K562 (cell line): ENCODE measurements at regions not wholly inside any gene's neighbourhood (a gene's known extent, or its start where the extent isn't known, plus 50 kb on each side); places are given as distances from the start of the nearest gene placed in this dataset.
A peak's percentile ranks its signal among the peaks of the same experiment; 100 is the strongest.

ENCODE experiments used
- ARID1B ChIP-seq: fragments of 450-650 bp; IDR thresholded peaks from 2 replicates; pipeline ENCODE4 v1.6.1; 2016; ENCODE audit warnings: antibody characterized with exemption, mild to moderate bottlenecking, inconsistent platforms
- BHLHE40 ChIP-seq: IDR thresholded peaks from 2 replicates; pipeline ENCODE4 v1.6.1; 2011; ENCODE audit warnings: low read length, improper control_type of control experiment
- BMI1 ChIP-seq: fragments of 150-350 bp; IDR thresholded peaks from 2 replicates; pipeline ENCODE4 v1.6.1; 2014; ENCODE audit warnings: low read length
- CBFA2T2 ChIP-seq: fragments of 450-650 bp; conservative IDR thresholded peaks from 2 replicates; pipeline ENCODE4 v1.6.1; 2017; ENCODE audit warnings: mild to moderate bottlenecking
- CBFA2T3 ChIP-seq: fragments of 450-650 bp; IDR thresholded peaks from 2 replicates; pipeline ENCODE4 v1.6.1; 2017
- DMBX1 ChIP-seq: fragments of 250-450 bp; sonication (Bioruptor Pico); IDR thresholded peaks from 2 replicates; pipeline ENCODE4 v1.8.0; 2022; ENCODE audit warnings: inconsistent platforms, mild to moderate bottlenecking, moderate library complexity, borderline replicate concordance
- ELF4 ChIP-seq: fragments of 450-650 bp; formaldehyde crosslinking; IDR thresholded peaks from 2 replicates; pipeline ENCODE4 v1.4.0; 2022; ENCODE audit warnings: missing genetic modification characterization
- FOSL1 ChIP-seq: fragments of 200-800 bp; sonication (Bioruptor generic); conservative IDR thresholded peaks from 2 replicates; pipeline ENCODE4 v1.6.1; 2016; ENCODE audit warnings: missing genetic modification characterization, missing compliant biosample characterization
- HDAC1 ChIP-seq, 2 experiments: fragments of 450-650 bp; IDR thresholded peaks; 2 replicates each; pipeline ENCODE4 v1.6.1; 2016 to 2017; ENCODE audit warnings: inconsistent platforms in 1 of 2, mild to moderate bottlenecking in 1 of 2, moderate library complexity in 1 of 2
- HNRNPLL ChIP-seq: fragments of 200-400 bp; formaldehyde crosslinking; IDR thresholded peaks from 2 replicates; pipeline ENCODE4 v1.6.1; 2017; ENCODE audit warnings: low read length, low read depth, mild to moderate bottlenecking; ENCODE audit not compliant: poor library complexity, severe bottlenecking
- KDM1A ChIP-seq, 2 experiments: fragments of 450-650 bp; IDR thresholded peaks; 2 replicates each; pipeline ENCODE4 v1.6.1; 2016; ENCODE audit warnings: mild to moderate bottlenecking in 2 of 2
- KLF16 ChIP-seq: IDR thresholded peaks from 2 replicates; pipeline ENCODE4 v1.6.1; 2016; ENCODE audit warnings: antibody characterized with exemption
- MTA2 ChIP-seq: fragments of 450-650 bp; IDR thresholded peaks from 2 replicates; pipeline ENCODE4 v1.6.1; 2016; ENCODE audit warnings: low read depth
- NCOR1 ChIP-seq: fragments of 450-650 bp; IDR thresholded peaks from 2 replicates; pipeline ENCODE4 v1.6.1; 2016; ENCODE audit warnings: mild to moderate bottlenecking, moderate library complexity
- NFE2L1 ChIP-seq: fragments of 450-650 bp; IDR thresholded peaks from 2 replicates; pipeline ENCODE4 v1.6.1; 2016; ENCODE audit warnings: missing genetic modification characterization, low read depth, mild to moderate bottlenecking, missing compliant biosample characterization, moderate library complexity, borderline replicate concordance
- NFIC ChIP-seq: fragments of 450-650 bp; IDR thresholded peaks from 2 replicates; pipeline ENCODE4 v1.6.1; 2017; ENCODE audit warnings: mild to moderate bottlenecking, inconsistent platforms
- PML ChIP-seq: IDR thresholded peaks from 2 replicates; pipeline ENCODE4 v1.6.1; 2012; ENCODE audit warnings: low read length, inconsistent platforms
- POLR2AphosphoS5 ChIP-seq: IDR thresholded peaks from 2 replicates; pipeline ENCODE4 v1.6.1; 2011; ENCODE audit warnings: mild to moderate bottlenecking, low read depth, low read length, moderate library complexity; ENCODE audit not compliant: control insufficient read depth, insufficient read depth
- SMARCA4 ChIP-seq: fragments of 450-650 bp; IDR thresholded peaks from 2 replicates; pipeline ENCODE4 v1.6.1; 2016
- SMARCE1 ChIP-seq: fragments of 450-650 bp; IDR thresholded peaks from 2 replicates; pipeline ENCODE4 v1.7.1; 2016; ENCODE audit warnings: mild to moderate bottlenecking
- STAT5A ChIP-seq: IDR thresholded peaks from 2 replicates; pipeline ENCODE4 v1.6.1; 2012; ENCODE audit warnings: low read length, inconsistent platforms, borderline replicate concordance
- TAL1 ChIP-seq: fragments of 450-650 bp; IDR thresholded peaks from 2 replicates; pipeline ENCODE4 v1.6.1; 2016; ENCODE audit warnings: mild to moderate bottlenecking
- TCF3 ChIP-seq: sonication (generic); formaldehyde crosslinking; IDR thresholded peaks from 2 replicates; pipeline ENCODE4 v1.4.0; 2020; ENCODE audit warnings: mild to moderate bottlenecking, missing genetic modification reagents
- TEAD4 ChIP-seq, 2 experiments: sonication (generic) in 1 of 2; formaldehyde crosslinking in 1 of 2; IDR thresholded peaks; 2 replicates each; pipeline versions ENCODE4 v1.6.1 to v1.8.0; 2012 to 2022; ENCODE audit warnings: borderline replicate concordance in 1 of 2, inconsistent platforms in 1 of 2, low read length in 1 of 2, mild to moderate bottlenecking in 1 of 2, missing genetic modification reagents in 1 of 2
- TF ChIP-seq, protein P1 (sequence below): fragments of 450-650 bp; formaldehyde crosslinking; conservative IDR thresholded peaks from 2 replicates; pipeline ENCODE4 v1.4.0; 2022; ENCODE audit warnings: mild to moderate bottlenecking, missing genetic modification characterization
- TF ChIP-seq, protein P2 (sequence below): sonication (generic); IDR thresholded peaks from 2 replicates; pipeline ENCODE4 v1.6.1; 2016
- TF ChIP-seq, protein P3 (sequence below): fragments of 450-650 bp; IDR thresholded peaks from 2 replicates; pipeline ENCODE4 v1.6.1; 2016; ENCODE audit warnings: low read depth, mild to moderate bottlenecking, moderate library complexity
- TF ChIP-seq, protein P4 (sequence below), 2 experiments: fragments of 450-650 bp; IDR thresholded peaks; 2 replicates each; pipeline ENCODE4 v1.6.1; 2016

DNA sequence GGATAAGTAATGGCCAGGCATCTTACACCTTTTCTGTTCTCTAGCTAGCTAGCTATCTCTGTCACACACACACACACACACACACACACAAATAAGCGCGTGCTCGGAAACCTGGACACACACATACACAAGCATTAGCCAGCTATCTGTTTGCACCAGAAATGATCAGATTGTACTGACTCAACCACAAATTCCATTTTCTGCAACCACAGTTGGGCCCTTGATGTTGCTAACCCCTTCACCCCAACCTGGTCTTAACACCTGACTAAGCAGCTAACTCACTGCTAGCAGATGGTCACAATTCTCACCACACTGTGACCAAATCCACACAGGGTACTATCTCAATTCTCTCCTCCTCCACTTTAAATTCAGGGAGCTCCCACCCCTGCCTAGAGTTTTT lies 183.0 kb upstream of the THBS1 start (continued):
- TF ChIP-seq, protein P1, sequence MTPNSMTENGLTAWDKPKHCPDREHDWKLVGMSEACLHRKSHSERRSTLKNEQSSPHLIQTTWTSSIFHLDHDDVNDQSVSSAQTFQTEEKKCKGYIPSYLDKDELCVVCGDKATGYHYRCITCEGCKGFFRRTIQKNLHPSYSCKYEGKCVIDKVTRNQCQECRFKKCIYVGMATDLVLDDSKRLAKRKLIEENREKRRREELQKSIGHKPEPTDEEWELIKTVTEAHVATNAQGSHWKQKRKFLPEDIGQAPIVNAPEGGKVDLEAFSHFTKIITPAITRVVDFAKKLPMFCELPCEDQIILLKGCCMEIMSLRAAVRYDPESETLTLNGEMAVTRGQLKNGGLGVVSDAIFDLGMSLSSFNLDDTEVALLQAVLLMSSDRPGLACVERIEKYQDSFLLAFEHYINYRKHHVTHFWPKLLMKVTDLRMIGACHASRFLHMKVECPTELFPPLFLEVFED (CRISPR knock-in tag) = no peak
- TF ChIP-seq PML (peak; percentile 47; the same call in 1 of the 2 replicates), KLF16 (peak; percentile 52), ELF4 (CRISPR knock-in tag) (peak; percentile 82; the same call in 1 of the 2 replicates), TCF3 (0 out of 2 replicates have a peak, but pooled peaks have one; percentile 12), CBFA2T2 (peak; percentile 71), TEAD4 (IDR thresholded peaks at IDR 0.05; ENCODE audit: low read length) (peak; percentile 89), TEAD4 (CRISPR knock-in tag; IDR thresholded peaks at IDR 0.05; ENCODE audit: borderline replicate concordance) (no peak), MTA2 (peak; percentile 58), FOSL1 (tag) (0 out of 2 replicates have a peak, but pooled peaks have one; percentile 33), HDAC1 (IDR thresholded peaks at IDR 0.05) (peak in 1 of 2 experiments; percentile 57; a peak in 1 of 4 replicates), KDM1A (IDR thresholded peaks at IDR 0.05) (peak; percentile 55 to 56; a peak in 3 of 4 replicates), SMARCE1 (0 out of 2 replicates have a peak, but pooled peaks have one; percentile 40), CBFA2T3 (peak; percentile 83), HNRNPLL (no peak), NFE2L1 (tag) (no peak), BMI1 (no peak), DMBX1 (CRISPR knock-in tag) (peak; percentile 52; the same call in 1 of the 2 replicates), ARID1B (peak; percentile 76), STAT5A (peak; percentile 30; the same call in 1 of the 2 replicates), NCOR1 (peak; percentile 41), POLR2AphosphoS5 (peak; percentile 34; the same call in 1 of the 2 replicates), SMARCA4 (0 out of 2 replicates have a peak, but pooled peaks have one; percentile 17), TAL1 (peak; percentile 65), BHLHE40 (peak; percentile 32; the same call in 1 of the 2 replicates), NFIC (peak; percentile 32; the same call in 1 of the 2 replicates)
- TF ChIP-seq, protein P2, sequence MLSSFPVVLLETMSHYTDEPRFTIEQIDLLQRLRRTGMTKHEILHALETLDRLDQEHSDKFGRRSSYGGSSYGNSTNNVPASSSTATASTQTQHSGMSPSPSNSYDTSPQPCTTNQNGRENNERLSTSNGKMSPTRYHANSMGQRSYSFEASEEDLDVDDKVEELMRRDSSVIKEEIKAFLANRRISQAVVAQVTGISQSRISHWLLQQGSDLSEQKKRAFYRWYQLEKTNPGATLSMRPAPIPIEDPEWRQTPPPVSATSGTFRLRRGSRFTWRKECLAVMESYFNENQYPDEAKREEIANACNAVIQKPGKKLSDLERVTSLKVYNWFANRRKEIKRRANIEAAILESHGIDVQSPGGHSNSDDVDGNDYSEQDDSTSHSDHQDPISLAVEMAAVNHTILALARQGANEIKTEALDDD = peak; percentile 95
- TF ChIP-seq, protein P3, sequence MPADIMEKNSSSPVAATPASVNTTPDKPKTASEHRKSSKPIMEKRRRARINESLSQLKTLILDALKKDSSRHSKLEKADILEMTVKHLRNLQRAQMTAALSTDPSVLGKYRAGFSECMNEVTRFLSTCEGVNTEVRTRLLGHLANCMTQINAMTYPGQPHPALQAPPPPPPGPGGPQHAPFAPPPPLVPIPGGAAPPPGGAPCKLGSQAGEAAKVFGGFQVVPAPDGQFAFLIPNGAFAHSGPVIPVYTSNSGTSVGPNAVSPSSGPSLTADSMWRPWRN = peak; percentile 78
- TF ChIP-seq, protein P4, sequence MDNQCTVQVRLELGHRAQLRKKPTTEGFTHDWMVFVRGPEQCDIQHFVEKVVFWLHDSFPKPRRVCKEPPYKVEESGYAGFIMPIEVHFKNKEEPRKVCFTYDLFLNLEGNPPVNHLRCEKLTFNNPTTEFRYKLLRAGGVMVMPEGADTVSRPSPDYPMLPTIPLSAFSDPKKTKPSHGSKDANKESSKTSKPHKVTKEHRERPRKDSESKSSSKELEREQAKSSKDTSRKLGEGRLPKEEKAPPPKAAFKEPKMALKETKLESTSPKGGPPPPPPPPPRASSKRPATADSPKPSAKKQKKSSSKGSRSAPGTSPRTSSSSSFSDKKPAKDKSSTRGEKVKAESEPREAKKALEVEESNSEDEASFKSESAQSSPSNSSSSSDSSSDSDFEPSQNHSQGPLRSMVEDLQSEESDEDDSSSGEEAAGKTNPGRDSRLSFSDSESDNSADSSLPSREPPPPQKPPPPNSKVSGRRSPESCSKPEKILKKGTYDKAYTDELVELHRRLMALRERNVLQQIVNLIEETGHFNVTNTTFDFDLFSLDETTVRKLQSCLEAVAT (IDR thresholded peaks at IDR 0.05) = peak in 1 of 2 experiments; percentile 75; a peak in 2 of 4 replicates
